Esophagus squamous epithelium (tissue), 5 donors: ENCODE measurements at regions not wholly inside any gene's neighbourhood (a gene's known extent, or its start where the extent isn't known, plus 50 kb on each side); places are given as distances from the start of the nearest gene placed in this dataset.
A peak's percentile ranks its signal among the peaks of the same experiment; 100 is the strongest.
"Not testable (repeated sequence)": the region's sequence is repeated elsewhere in the genome, so short reads cannot be mapped to it uniquely, and the experiment has no call there.

Experiments used
- DNase-seq: peaks from one replicate; lab custom pipeline; 2025; lab: John Stamatoyannopoulos, UW
- H3K27ac ChIP-seq, 4 donors: fragments of 200-600 bp; sonication (generic); one replicate each; pipeline ENCODE4 v1.5.1; 2016 to 2019; ENCODE audit warnings: mild to moderate bottlenecking in 1 of 4
- H3K27me3 ChIP-seq, 4 donors: fragments of 200-600 bp; sonication (generic); 1 replicate in 3 of 4; 2 replicates in 1 of 4; pipeline versions ENCODE4 v1.5.1 to v1.6.0; 2017 to 2021; ENCODE audit warnings: antibody characterized with exemption in 1 of 4
- H3K36me3 ChIP-seq, 3 donors: fragments of 200-600 bp; sonication (generic); one replicate each; pipeline ENCODE4 v1.5.1; 2016 to 2019
- H3K4me1 ChIP-seq, 3 donors: fragments of 200-600 bp; sonication (generic); one replicate each; pipeline ENCODE4 v1.5.1; 2017 to 2019
- H3K4me3 ChIP-seq, 4 donors: fragments of 200-600 bp; sonication (generic); 1 replicate in 3 of 4; 2 replicates in 1 of 4; pipeline ENCODE4 v1.5.1; 2016 to 2019; ENCODE audit warnings: mild to moderate bottlenecking in 2 of 4, moderate library complexity in 1 of 4
- H3K9me3 ChIP-seq, 3 donors: fragments of 200-600 bp; sonication (generic); one replicate each; pipeline ENCODE4 v1.5.1; 2016 to 2019
- POLR2A ChIP-seq, 4 donors: fragments of 450-650 bp; IDR thresholded peaks; one replicate each; pipeline ENCODE4 v1.6.1; 2017; ENCODE audit warnings: antibody characterized with exemption in 4 of 4, mild to moderate bottlenecking in 4 of 4, moderate library complexity in 3 of 4
- WGBS, 2 donors: methylation state at CpG; one replicate each; pipeline ENCODE4 v1.1.5; 2018; 5-methylcytosine and 5-hydroxymethylcytosine counted together
- intact Hi-C: fragments of 100-400 bp; cut with DNase I; formaldehyde crosslinking; loops from one replicate; pipeline ENCODE4 v1.15.0; 2022
- TF ChIP-seq, protein P1 (sequence below), 6 experiments: fragments of 450-650 bp in 4 of 6; fragments of 200-600 bp in 2 of 6; sonication (generic) in 2 of 6; IDR thresholded peaks; one replicate each; pipeline ENCODE4 v1.5.1; 2016 to 2019; ENCODE audit warnings: antibody characterized with exemption in 6 of 6, mild to moderate bottlenecking in 4 of 6, moderate library complexity in 4 of 6
- donor health status: DM: yes; HTN: yes; CAD: no.

- Histone ChIP-seq H3K4me3 (no peak overlapping the region), H3K27ac (no peak overlapping the region), H3K27me3 (no peaks in the 10 kb centered on the region), H3K4me1 (no peaks in the 10 kb centered on the region), H3K9me3 (no peaks in the 10 kb centered on the region), H3K36me3 (no peaks in the 10 kb centered on the region)
- no peak for DNase-seq
- intact Hi-C loops, result no loop called here
- 0% methylated on average over 1 of the region's 1 CpG; no CpG with 5 or more reads in 1 of the 2 donors for WGBS, 2 donors
- TF ChIP-seq POLR2A (IDR thresholded peaks at IDR 0.05), result no peak
- TF ChIP-seq, protein P1, sequence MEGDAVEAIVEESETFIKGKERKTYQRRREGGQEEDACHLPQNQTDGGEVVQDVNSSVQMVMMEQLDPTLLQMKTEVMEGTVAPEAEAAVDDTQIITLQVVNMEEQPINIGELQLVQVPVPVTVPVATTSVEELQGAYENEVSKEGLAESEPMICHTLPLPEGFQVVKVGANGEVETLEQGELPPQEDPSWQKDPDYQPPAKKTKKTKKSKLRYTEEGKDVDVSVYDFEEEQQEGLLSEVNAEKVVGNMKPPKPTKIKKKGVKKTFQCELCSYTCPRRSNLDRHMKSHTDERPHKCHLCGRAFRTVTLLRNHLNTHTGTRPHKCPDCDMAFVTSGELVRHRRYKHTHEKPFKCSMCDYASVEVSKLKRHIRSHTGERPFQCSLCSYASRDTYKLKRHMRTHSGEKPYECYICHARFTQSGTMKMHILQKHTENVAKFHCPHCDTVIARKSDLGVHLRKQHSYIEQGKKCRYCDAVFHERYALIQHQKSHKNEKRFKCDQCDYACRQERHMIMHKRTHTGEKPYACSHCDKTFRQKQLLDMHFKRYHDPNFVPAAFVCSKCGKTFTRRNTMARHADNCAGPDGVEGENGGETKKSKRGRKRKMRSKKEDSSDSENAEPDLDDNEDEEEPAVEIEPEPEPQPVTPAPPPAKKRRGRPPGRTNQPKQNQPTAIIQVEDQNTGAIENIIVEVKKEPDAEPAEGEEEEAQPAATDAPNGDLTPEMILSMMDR (IDR thresholded peaks at IDR 0.05), result no peak
These were observed 117.8 kb upstream of the ESX1 start for GRCh38 chrX:104372547-104372946.

DNA sequence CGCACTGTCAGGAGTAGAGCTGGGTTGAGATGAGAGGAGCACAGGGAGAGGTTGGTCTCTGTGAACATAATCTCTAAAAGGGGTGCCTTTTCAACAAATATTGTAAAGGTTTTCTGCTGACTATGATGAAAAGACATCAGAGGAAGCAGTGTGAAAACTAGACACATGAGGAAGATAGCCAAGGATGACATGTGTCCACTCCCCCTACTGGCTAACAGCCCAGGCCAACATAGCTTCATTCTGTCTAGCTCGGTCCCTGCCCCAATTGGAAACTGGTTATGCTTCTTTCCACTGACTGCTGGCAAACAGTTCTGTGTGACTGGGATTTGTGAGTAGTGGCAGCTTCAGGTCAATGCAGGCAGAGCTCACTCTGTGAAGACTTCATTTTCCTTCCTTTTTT is 115.4 kb upstream of the ESX1 start:
- no peaks in the 10 kb centered on the region for H3K4me1 ChIP-seq
- H3K36me3 ChIP-seq, result no peaks in the 10 kb centered on the region
- H3K9me3 ChIP-seq, result no peaks in the 10 kb centered on the region
- H3K27ac ChIP-seq, result no peak overlapping the region
- DNase-seq, result no peak
- intact Hi-C loops, result no loop called here
- 39 to 52% methylated on average over 2 of the region's 2 CpGs for WGBS, 2 donors
- no peak for TF ChIP-seq POLR2A (IDR thresholded peaks at IDR 0.05)
- TF ChIP-seq, protein P1 (IDR thresholded peaks at IDR 0.05), result peak in 2 of 6 experiments; percentile 33 to 39
- H3K4me3 ChIP-seq, result no peak overlapping the region
- H3K27me3 ChIP-seq, result no peaks in the 10 kb centered on the region

- H3K36me3 ChIP-seq, intact Hi-C loops, H3K4me3 ChIP-seq, H3K4me1 ChIP-seq, H3K27me3 ChIP-seq, H3K9me3 ChIP-seq, H3K27ac ChIP-seq, DNase-seq: not testable (repeated sequence)
- WGBS, 2 donors, result 100% methylated on average over 2 of the region's 2 CpGs
These were observed 106.0 kb upstream of the ESX1 start for GRCh38 chrX:104360774-104361173.

DNA sequence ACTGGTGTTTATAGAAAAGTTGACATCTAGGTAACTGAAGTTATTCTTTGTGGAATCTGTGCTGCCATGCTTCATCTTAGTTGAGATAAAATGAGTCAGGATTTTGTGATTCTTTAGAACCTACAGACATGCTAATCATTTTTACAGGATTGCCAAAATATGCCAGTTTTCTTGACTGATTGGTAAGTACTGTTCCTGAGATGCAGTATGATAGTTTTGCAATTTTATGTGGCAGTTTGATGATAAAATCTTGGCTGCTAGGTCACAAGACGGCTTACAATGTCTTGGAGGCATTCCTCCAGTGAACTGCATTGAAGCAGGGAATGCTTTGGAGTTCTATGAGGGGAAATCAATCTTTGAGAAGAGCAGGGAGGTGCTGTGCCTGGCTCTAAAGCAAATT is 104.4 kb upstream of the ESX1 start:
- Histone ChIP-seq H3K4me1 (no peaks in the 10 kb centered on the region), H3K27ac (no peak overlapping the region), H3K36me3 (no peaks in the 10 kb centered on the region), H3K9me3 (peaks cover 0 to 3% (median 0%) of the 10 kb centered on the region in 3 donors), H3K4me3 (no peak overlapping the region), H3K27me3 (peaks cover 0 to 5% (median 0%) of the 10 kb centered on the region in 4 donors)
- WGBS, 2 donors, result 42% methylated on average over 1 of the region's 1 CpG; no CpG with 5 or more reads in 1 of the 2 donors
- no peak for DNase-seq
- TF ChIP-seq, protein P1 (IDR thresholded peaks at IDR 0.05), result no peak
- no peak for TF ChIP-seq POLR2A (IDR thresholded peaks at IDR 0.05)
- intact Hi-C loops, result no loop called here

GRCh38 chrX:104351173-104351769 is 96.5 kb upstream of the ESX1 start:
- no peaks in the 10 kb centered on the region for H3K9me3 ChIP-seq
- H3K4me1 ChIP-seq, result peaks cover 0 to 4% (median 0%) of the 10 kb centered on the region in 3 donors
- H3K4me3 ChIP-seq, result no peak overlapping the region
- 32 to 45% methylated on average over 3 of the region's 3 CpGs for WGBS, 2 donors
- no peak for DNase-seq
- H3K36me3 ChIP-seq, result no peaks in the 10 kb centered on the region
- TF ChIP-seq, protein P1 (IDR thresholded peaks at IDR 0.05), result no peak
- no peak for TF ChIP-seq POLR2A (IDR thresholded peaks at IDR 0.05)
- H3K27me3 ChIP-seq, result no peaks in the 10 kb centered on the region
- intact Hi-C loops, result no loop called here
- no peak overlapping the region for H3K27ac ChIP-seq
